Sigmoid colon (tissue), 4 donors: ENCODE measurements at regions not wholly inside any gene's neighbourhood (a gene's known extent, or its start where the extent isn't known, plus 50 kb on each side); places are given as distances from the start of the nearest gene placed in this dataset.

Experiments used
- CTCF ChIP-seq, 4 experiments: fragments of 450-650 bp in 3 of 4; fragments of 200-600 bp in 1 of 4; IDR thresholded peaks; one replicate each; pipeline ENCODE4 v1.5.1; 2016 to 2019; ENCODE audit warnings: antibody characterized with exemption in 4 of 4, mild to moderate bottlenecking in 3 of 4, moderate library complexity in 2 of 4
- EP300 ChIP-seq, 4 donors: sonication (generic); formaldehyde crosslinking; IDR thresholded peaks; one replicate each; pipeline ENCODE4 v1.6.1; 2017; ENCODE audit warnings: antibody characterized with exemption in 4 of 4
- POLR2AphosphoS5 ChIP-seq, 4 donors: sonication (generic); formaldehyde crosslinking; IDR thresholded peaks; one replicate each; pipeline ENCODE4 v1.6.1; 2017; ENCODE audit warnings: antibody characterized with exemption in 4 of 4

- TF ChIP-seq CTCF (IDR thresholded peaks at IDR 0.05) (no peak), POLR2AphosphoS5 (IDR thresholded peaks at IDR 0.05) (no peak), EP300 (IDR thresholded peaks at IDR 0.05) (no peak)
Observed at GRCh38 chr1:105830571-105831146, 1225.8 kb upstream of the PRMT6 start.
